Astrocyte (in vitro differentiated cells and primary cell): ENCODE measurements at regions not wholly inside any gene's neighbourhood (a gene's known extent, or its start where the extent isn't known, plus 50 kb on each side); places are given as distances from the start of the nearest gene placed in this dataset.

Experiments
- DNase-seq: peaks from one replicate; pipeline ENCODE4 v3.0.0-alpha.2; 2010; ENCODE audit warnings: low read depth
- FAIRE-seq: peaks from 2 replicates; lab custom pipeline; 2011; peaks lifted over from hg19 to GRCh38; lab: Jason Lieb, UNC
- H2AFZ ChIP-seq: 2 replicates; pipeline ENCODE4 v1.6.0; 2012; ENCODE audit warnings: low read depth, low read length, inconsistent platforms
- H3K27ac ChIP-seq: 2 replicates; pipeline ENCODE4 v1.5.1; 2011; ENCODE audit warnings: low read depth, low read length, inconsistent platforms
- H3K27me3 ChIP-seq: 2 replicates; pipeline ENCODE4 v1.6.0; 2011; ENCODE audit warnings: low read length, inconsistent platforms; ENCODE audit not compliant: insufficient read depth
- H3K36me3 ChIP-seq: 2 replicates; pipeline ENCODE4 v1.5.1; 2011; ENCODE audit warnings: low read length, inconsistent platforms; ENCODE audit not compliant: insufficient read depth
- H3K4me1 ChIP-seq: 2 replicates; pipeline ENCODE4 v1.5.1; 2011; ENCODE audit warnings: low read length, inconsistent platforms; ENCODE audit not compliant: insufficient read depth
- H3K4me2 ChIP-seq: 2 replicates; pipeline ENCODE4 v1.6.0; 2012; ENCODE audit warnings: low read length, inconsistent platforms
- H3K4me3 ChIP-seq: 2 replicates; pipeline ENCODE4 v1.5.1; 2011; ENCODE audit warnings: low read depth, mild to moderate bottlenecking, low read length, inconsistent platforms; ENCODE audit not compliant: insufficient read depth
- H3K79me2 ChIP-seq: 2 replicates; pipeline ENCODE4 v1.6.0; 2012; ENCODE audit warnings: mild to moderate bottlenecking, low read length, inconsistent platforms; ENCODE audit not compliant: insufficient read depth
- H3K9ac ChIP-seq: 2 replicates; pipeline ENCODE4 v1.6.0; 2012; ENCODE audit warnings: mild to moderate bottlenecking, low read length, inconsistent platforms
- H3K9me3 ChIP-seq: 2 replicates; pipeline ENCODE4 v1.5.1; 2012; ENCODE audit warnings: low read depth, mild to moderate bottlenecking, low read length, inconsistent platforms; ENCODE audit not compliant: insufficient read depth
- H4K20me1 ChIP-seq: 2 replicates; pipeline ENCODE4 v1.6.0; 2012; ENCODE audit warnings: low read length, inconsistent platforms; ENCODE audit not compliant: insufficient read depth
- H3K27ac Mint-ChIP-seq: one replicate; pipeline ENCODE4 v1.8.0; 2021; ENCODE audit warnings: mild to moderate bottlenecking, mixed read lengths; ENCODE audit not compliant: unreplicated experiment
- H3K27me3 Mint-ChIP-seq: one replicate; pipeline ENCODE4 v1.8.0; 2021; ENCODE audit warnings: low read depth, mixed read lengths; ENCODE audit not compliant: unreplicated experiment
- H3K36me3 Mint-ChIP-seq: one replicate; pipeline ENCODE4 v1.8.0; 2021; ENCODE audit warnings: low read depth, mixed read lengths; ENCODE audit not compliant: unreplicated experiment
- H3K4me1 Mint-ChIP-seq: one replicate; pipeline ENCODE4 v1.8.0; 2021; ENCODE audit warnings: low read depth, mixed read lengths; ENCODE audit not compliant: unreplicated experiment
- H3K4me3 Mint-ChIP-seq: one replicate; pipeline ENCODE4 v1.8.0; 2021; ENCODE audit warnings: mild to moderate bottlenecking, moderate library complexity, mixed read lengths; ENCODE audit not compliant: unreplicated experiment
- H3K9me3 Mint-ChIP-seq: one replicate; pipeline ENCODE4 v1.8.0; 2021; ENCODE audit warnings: mild to moderate bottlenecking, mixed read lengths; ENCODE audit not compliant: unreplicated experiment
- EZH2 ChIP-seq: IDR thresholded peaks from 2 replicates; pipeline ENCODE4 v1.6.1; 2012; ENCODE audit warnings: mild to moderate bottlenecking, low read length, inconsistent platforms; ENCODE audit not compliant: insufficient read depth
- TF ChIP-seq, protein P1 (sequence below): IDR thresholded peaks from 2 replicates; pipeline ENCODE4 v1.5.1; 2011; ENCODE audit warnings: low read depth, mild to moderate bottlenecking, inconsistent platforms, low read length, moderate library complexity; ENCODE audit not compliant: insufficient read depth

DNA sequence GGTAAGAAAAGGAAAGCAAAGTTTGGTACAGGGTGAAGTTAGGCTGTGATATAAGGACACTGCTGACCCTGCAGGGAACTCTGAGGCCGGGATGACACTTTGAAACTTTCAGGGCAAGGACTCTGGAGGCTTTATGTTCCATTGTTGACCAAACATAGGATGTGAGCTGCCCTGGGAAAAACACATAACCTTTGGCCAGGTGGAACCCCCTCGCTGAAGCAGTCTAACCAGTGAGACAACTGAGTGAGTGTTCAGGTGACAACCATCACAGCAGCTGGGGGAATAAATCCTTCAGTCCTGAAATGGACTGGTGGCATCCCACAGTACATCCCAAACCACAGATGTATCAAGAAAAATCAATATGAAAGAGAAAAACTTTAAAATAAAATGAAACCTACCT lies 280.9 kb upstream of the CDH2 start:
- no peaks in the 10 kb centered on the region for H3K4me1 Mint-ChIP-seq
- Histone ChIP-seq H3K9me3 (no peaks in the 10 kb centered on the region), H3K4me1 (no peaks in the 10 kb centered on the region), H3K4me2 (no peak overlapping the region), H3K27me3 (no peaks in the 10 kb centered on the region), H3K36me3 (no peaks in the 10 kb centered on the region), H3K79me2 (no peaks in the 10 kb centered on the region), H3K9ac (no peak overlapping the region), H3K4me3 (no peak overlapping the region), H4K20me1 (no peaks in the 10 kb centered on the region), H3K27ac (no peak overlapping the region), H2AFZ (no peak overlapping the region)
- no peaks in the 10 kb centered on the region for H3K9me3 Mint-ChIP-seq
- TF ChIP-seq, protein P1, sequence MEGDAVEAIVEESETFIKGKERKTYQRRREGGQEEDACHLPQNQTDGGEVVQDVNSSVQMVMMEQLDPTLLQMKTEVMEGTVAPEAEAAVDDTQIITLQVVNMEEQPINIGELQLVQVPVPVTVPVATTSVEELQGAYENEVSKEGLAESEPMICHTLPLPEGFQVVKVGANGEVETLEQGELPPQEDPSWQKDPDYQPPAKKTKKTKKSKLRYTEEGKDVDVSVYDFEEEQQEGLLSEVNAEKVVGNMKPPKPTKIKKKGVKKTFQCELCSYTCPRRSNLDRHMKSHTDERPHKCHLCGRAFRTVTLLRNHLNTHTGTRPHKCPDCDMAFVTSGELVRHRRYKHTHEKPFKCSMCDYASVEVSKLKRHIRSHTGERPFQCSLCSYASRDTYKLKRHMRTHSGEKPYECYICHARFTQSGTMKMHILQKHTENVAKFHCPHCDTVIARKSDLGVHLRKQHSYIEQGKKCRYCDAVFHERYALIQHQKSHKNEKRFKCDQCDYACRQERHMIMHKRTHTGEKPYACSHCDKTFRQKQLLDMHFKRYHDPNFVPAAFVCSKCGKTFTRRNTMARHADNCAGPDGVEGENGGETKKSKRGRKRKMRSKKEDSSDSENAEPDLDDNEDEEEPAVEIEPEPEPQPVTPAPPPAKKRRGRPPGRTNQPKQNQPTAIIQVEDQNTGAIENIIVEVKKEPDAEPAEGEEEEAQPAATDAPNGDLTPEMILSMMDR = no peak
- TF ChIP-seq EZH2 = no peak
- H3K4me3 Mint-ChIP-seq = no peak overlapping the region
- no peaks in the 10 kb centered on the region for H3K27me3 Mint-ChIP-seq
- H3K36me3 Mint-ChIP-seq = no peaks in the 10 kb centered on the region
- FAIRE-seq (no peak), DNase-seq (no peak)
- no peak overlapping the region for H3K27ac Mint-ChIP-seq

DNA sequence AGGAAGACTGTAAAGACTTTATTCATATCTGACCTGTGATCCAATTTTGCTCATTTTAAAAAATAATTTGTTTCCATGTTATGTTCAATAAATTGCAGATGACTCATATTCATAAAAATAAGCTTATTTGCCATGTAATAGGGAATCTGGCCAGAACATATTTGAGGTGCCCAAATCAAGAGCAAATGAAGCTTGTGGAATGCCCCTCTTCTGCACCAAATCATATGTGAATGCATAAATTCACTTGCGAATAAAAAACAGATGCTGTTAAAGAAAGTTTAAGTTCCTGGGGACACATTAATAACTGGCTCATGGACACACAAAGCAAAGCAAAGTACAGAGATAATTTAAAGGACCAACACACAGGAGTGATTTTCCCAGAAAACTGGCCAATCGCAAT lies 279.0 kb upstream of the CDH2 start:
- H3K79me2 ChIP-seq = no peaks in the 10 kb centered on the region
- no peaks in the 10 kb centered on the region for H3K36me3 ChIP-seq
- no peak overlapping the region for H2AFZ ChIP-seq
- Mint-ChIP-seq H3K27me3 (no peaks in the 10 kb centered on the region), H3K9me3 (no peaks in the 10 kb centered on the region), H3K4me1 (no peaks in the 10 kb centered on the region), H3K27ac (no peak overlapping the region), H3K36me3 (no peaks in the 10 kb centered on the region), H3K4me3 (no peak overlapping the region)
- DNase-seq = no peak
- H3K4me1 ChIP-seq = no peaks in the 10 kb centered on the region
- no peak overlapping the region for H3K9ac ChIP-seq
- no peak for TF ChIP-seq EZH2
- TF ChIP-seq, protein P1 = no peak
- H4K20me1 ChIP-seq = no peaks in the 10 kb centered on the region
- H3K4me2 ChIP-seq = no peak overlapping the region
- no peaks in the 10 kb centered on the region for H3K9me3 ChIP-seq
- H3K27ac ChIP-seq = no peak overlapping the region
- H3K27me3 ChIP-seq = no peaks in the 10 kb centered on the region
- H3K4me3 ChIP-seq = no peak overlapping the region
- FAIRE-seq = no peak

DNA sequence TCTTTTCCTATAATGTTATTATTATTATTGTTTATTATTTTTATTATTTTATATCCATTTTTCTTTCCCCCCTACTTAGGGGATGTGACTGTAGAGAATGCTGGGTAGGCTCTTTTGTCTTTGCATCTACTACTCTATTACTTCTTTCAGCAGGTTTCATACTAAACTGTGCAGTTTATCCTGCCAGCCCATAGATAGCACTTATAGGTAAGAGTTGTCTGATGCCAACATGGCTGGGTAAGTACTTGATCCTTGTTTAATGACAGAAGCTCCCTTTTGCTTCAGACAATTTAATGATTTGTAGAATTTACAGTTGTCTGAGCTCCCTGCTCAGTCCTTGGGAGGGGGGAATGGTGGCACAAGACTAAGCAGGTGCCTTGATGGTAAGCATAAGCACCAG lies 262.9 kb upstream of the CDH2 start:
- no peak overlapping the region for H3K4me2 ChIP-seq
- H3K27ac ChIP-seq = no peak overlapping the region
- no peaks in the 10 kb centered on the region for H3K27me3 ChIP-seq
- H3K36me3 Mint-ChIP-seq = no peaks in the 10 kb centered on the region
- H3K4me3 Mint-ChIP-seq = no peak overlapping the region
- FAIRE-seq (no peak), DNase-seq (peak; percentile 25)
- no peak overlapping the region for H3K9ac ChIP-seq
- no peak overlapping the region for H2AFZ ChIP-seq
- no peaks in the 10 kb centered on the region for H4K20me1 ChIP-seq
- no peaks in the 10 kb centered on the region for H3K9me3 Mint-ChIP-seq
- no peaks in the 10 kb centered on the region for H3K79me2 ChIP-seq
- H3K27ac Mint-ChIP-seq = no peak overlapping the region
- H3K9me3 ChIP-seq = no peaks in the 10 kb centered on the region
- TF ChIP-seq, protein P1 = no peak
- TF ChIP-seq EZH2 = no peak
- no peaks in the 10 kb centered on the region for H3K27me3 Mint-ChIP-seq
- H3K36me3 ChIP-seq = no peaks in the 10 kb centered on the region
- H3K4me1 ChIP-seq = no peaks in the 10 kb centered on the region
- no peaks in the 10 kb centered on the region for H3K4me1 Mint-ChIP-seq
- H3K4me3 ChIP-seq = no peak overlapping the region
